Osteoblast (primary cell): ENCODE measurements at regions not wholly inside any gene's neighbourhood (a gene's known extent, or its start where the extent isn't known, plus 50 kb on each side); places are given as distances from the start of the nearest gene placed in this dataset.

Experiments
- DNase-seq: peaks from one replicate; pipeline ENCODE4 v3.0.0; 2011; ENCODE audit warnings: low spot score, mixed read lengths; ENCODE audit not compliant: insufficient read length; ENCODE audit errors: missing footprints
- H2AFZ ChIP-seq: 2 replicates; pipeline ENCODE4 v1.6.0; 2011; ENCODE audit warnings: mild to moderate bottlenecking, low read length
- H3K27ac ChIP-seq: 2 replicates; pipeline ENCODE4 v1.5.1; 2011; ENCODE audit warnings: mild to moderate bottlenecking, low read depth, low read length, moderate library complexity
- H3K27me3 ChIP-seq: 2 replicates; pipeline ENCODE4 v1.6.0; 2012; ENCODE audit warnings: mild to moderate bottlenecking, control low read depth, inconsistent platforms, low read length, moderate library complexity; ENCODE audit not compliant: insufficient read depth
- H3K36me3 ChIP-seq: 2 replicates; pipeline ENCODE4 v1.5.1; 2011; ENCODE audit warnings: mild to moderate bottlenecking, low read length, control low read depth, moderate library complexity; ENCODE audit not compliant: insufficient read depth
- H3K4me1 ChIP-seq: 2 replicates; pipeline ENCODE4 v1.5.1; 2011; ENCODE audit warnings: mild to moderate bottlenecking, low read length, control low read depth, moderate library complexity; ENCODE audit not compliant: insufficient read depth
- H3K4me2 ChIP-seq: 2 replicates; pipeline ENCODE4 v1.6.0; 2011; ENCODE audit warnings: mild to moderate bottlenecking, low read length; ENCODE audit not compliant: insufficient read depth
- H3K4me3 ChIP-seq: fragments of 200-600 bp; sonication (generic); 3 replicates; pipeline ENCODE4 v1.5.1; 2012; ENCODE audit warnings: mild to moderate bottlenecking, low read length, inconsistent platforms; ENCODE audit not compliant: insufficient read depth
- H3K79me2 ChIP-seq: 2 replicates; pipeline ENCODE4 v1.6.0; 2012; ENCODE audit warnings: mild to moderate bottlenecking, low read length, control low read depth, inconsistent platforms; ENCODE audit not compliant: insufficient read depth
- H3K9me3 ChIP-seq: 2 replicates; pipeline ENCODE4 v1.5.1; 2011; ENCODE audit warnings: low read depth, low read length, control low read depth
- H4K20me1 ChIP-seq: 2 replicates; pipeline ENCODE4 v1.6.0; 2012; ENCODE audit warnings: mild to moderate bottlenecking, low read length, control low read depth; ENCODE audit not compliant: insufficient read depth
- CTCF ChIP-seq: IDR thresholded peaks from 2 replicates; pipeline ENCODE4 v1.5.1; 2011; ENCODE audit warnings: mild to moderate bottlenecking, low read depth, low read length, moderate library complexity; ENCODE audit errors: extremely low read depth

DNA sequence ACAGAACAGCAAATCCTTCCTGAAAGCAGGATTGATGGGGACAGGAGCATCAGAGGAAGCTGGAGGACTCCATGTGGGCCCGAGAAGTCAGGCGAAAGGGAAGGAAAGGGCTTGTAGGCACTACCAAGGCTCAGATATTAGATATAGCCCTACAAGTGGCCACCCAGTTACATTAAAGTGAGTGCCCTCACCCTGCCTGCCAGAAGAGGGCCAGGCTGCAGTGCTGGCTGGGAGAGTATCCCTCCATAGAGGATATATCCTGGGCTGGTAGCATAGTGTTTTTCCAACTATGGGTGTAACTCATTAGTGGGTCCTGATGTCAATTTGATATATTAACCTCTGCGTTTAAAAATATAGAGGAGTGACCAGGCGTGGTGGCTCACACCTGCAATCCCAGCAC lies 285.2 kb downstream of the MYCN start:
- DNase-seq: no peak
- no peak overlapping the region for H3K4me2 ChIP-seq
- H3K9me3 ChIP-seq: peaks cover 4% of the 10 kb centered on the region
- no peak for TF ChIP-seq CTCF
- no peaks in the 10 kb centered on the region for H3K27me3 ChIP-seq
- no peaks in the 10 kb centered on the region for H4K20me1 ChIP-seq
- no peaks in the 10 kb centered on the region for H3K36me3 ChIP-seq
- no peaks in the 10 kb centered on the region for H3K4me1 ChIP-seq
- no peak overlapping the region for H2AFZ ChIP-seq
- no peaks in the 10 kb centered on the region for H3K79me2 ChIP-seq
- H3K27ac ChIP-seq: no peak overlapping the region
- H3K4me3 ChIP-seq: no peak overlapping the region

- H3K27me3 ChIP-seq: no peaks in the 10 kb centered on the region
- no peaks in the 10 kb centered on the region for H4K20me1 ChIP-seq
- no peak overlapping the region for H3K4me3 ChIP-seq
- H3K9me3 ChIP-seq: peaks cover 4% of the 10 kb centered on the region
- TF ChIP-seq CTCF: no peak
- H3K4me2 ChIP-seq: no peak overlapping the region
- H3K79me2 ChIP-seq: no peaks in the 10 kb centered on the region
- H3K36me3 ChIP-seq: no peaks in the 10 kb centered on the region
- H3K27ac ChIP-seq: no peak overlapping the region
- DNase-seq: no peak
- no peak overlapping the region for H2AFZ ChIP-seq
- no peaks in the 10 kb centered on the region for H3K4me1 ChIP-seq
Measured at GRCh38 chr2:16225071-16225470, 284.7 kb downstream of the MYCN start.

DNA sequence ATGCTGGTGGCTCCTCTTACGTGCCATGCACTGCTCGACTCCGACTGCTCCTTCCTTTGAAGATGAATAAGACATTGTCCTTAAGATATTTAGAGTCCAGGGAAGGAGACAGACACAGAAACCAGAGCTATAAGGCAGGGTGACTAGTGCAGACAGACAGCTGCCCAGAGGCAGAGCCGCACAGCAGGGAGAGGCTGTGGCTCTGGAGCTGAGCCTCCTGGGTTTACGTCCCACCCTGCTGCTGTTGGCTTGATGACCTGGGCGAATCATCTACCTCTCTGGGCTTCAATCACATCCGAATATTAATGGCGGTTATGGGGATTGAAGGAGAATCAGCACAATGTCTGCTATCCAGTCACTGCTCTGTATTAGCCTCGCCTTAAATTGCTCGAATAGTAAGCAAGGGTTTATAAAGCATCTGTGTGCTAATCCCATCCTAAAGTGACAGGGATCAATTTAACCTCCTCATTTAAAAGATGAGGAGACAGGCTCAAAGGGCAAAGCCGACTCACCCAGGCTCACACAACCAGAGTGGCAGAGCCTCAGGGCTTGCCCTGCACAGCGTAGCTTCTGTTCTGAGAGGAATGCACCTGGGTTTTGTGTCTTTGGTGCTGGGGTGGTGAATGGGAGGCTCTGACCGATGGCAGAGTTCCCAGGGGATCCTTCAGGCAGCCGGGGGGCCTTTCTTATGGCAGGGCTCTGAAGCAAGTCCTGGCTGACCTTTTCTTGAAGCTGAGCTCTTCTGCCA lies 284.1 kb downstream of the MYCN start:
- Histone ChIP-seq H3K4me2 (no peak overlapping the region), H3K27me3 (no peaks in the 10 kb centered on the region), H4K20me1 (no peaks in the 10 kb centered on the region), H3K4me1 (no peaks in the 10 kb centered on the region), H2AFZ (no peak overlapping the region), H3K4me3 (no peak overlapping the region), H3K9me3 (peaks cover 4% of the 10 kb centered on the region), H3K79me2 (no peaks in the 10 kb centered on the region), H3K36me3 (no peaks in the 10 kb centered on the region), H3K27ac (no peak overlapping the region)
- DNase-seq: no peak
- no peak for TF ChIP-seq CTCF

DNA sequence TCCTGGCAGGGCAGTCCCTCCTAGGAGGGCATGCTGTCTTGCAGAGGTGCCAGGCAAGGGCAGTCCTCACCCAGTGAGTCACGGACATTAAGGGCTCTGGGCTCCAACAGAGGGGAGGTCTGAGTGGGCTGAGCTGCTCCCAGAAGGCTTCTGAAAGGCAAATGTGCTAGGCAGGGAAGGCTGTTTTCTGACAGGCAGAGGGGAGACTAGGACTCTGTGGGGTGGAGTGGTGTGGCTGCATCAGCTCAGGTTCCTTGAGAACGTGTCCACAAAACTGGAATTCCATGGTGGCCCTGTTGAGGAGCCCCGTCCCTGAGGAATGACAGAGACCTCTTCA lies 283.5 kb downstream of the MYCN start:
- no peaks in the 10 kb centered on the region for H4K20me1 ChIP-seq
- H3K27ac ChIP-seq: no peak overlapping the region
- H3K36me3 ChIP-seq: no peaks in the 10 kb centered on the region
- no peaks in the 10 kb centered on the region for H3K27me3 ChIP-seq
- no peaks in the 10 kb centered on the region for H3K4me1 ChIP-seq
- H3K79me2 ChIP-seq: no peaks in the 10 kb centered on the region
- H2AFZ ChIP-seq: no peak overlapping the region
- no peak for DNase-seq
- no peak overlapping the region for H3K4me2 ChIP-seq
- H3K9me3 ChIP-seq: peaks cover 4% of the 10 kb centered on the region
- TF ChIP-seq CTCF: no peak
- H3K4me3 ChIP-seq: no peak overlapping the region
